ENCODE measurements at regions not wholly inside any gene's neighbourhood (a gene's known extent, or its start where the extent isn't known, plus 50 kb on each side); places are given as distances from the start of the nearest gene placed in this dataset.

GRCh38 chr14:87121716-87122115, 871.3 kb downstream of the GALC start:
- TF ChIP-seq CTCF (conservative IDR thresholded peaks at IDR 0.05; ENCODE audit: low read depth in 2 of 2): no peak
- no peak for TF ChIP-seq EZH2phosphoT487 (IDR thresholded peaks at IDR 0.05; ENCODE audit: unreplicated experiment)
- no peak for TF ChIP-seq NANOG (IDR thresholded peaks at IDR 0.05; ENCODE audit: borderline replicate concordance)
- TF ChIP-seq EZH2 (IDR thresholded peaks at IDR 0.05; ENCODE audit: low read depth, unreplicated experiment): no peak

Measured in GM23338 (cell line).